ENCODE measurements at regions not wholly inside any gene's neighbourhood (a gene's known extent, or its start where the extent isn't known, plus 50 kb on each side); places are given as distances from the start of the nearest gene placed in this dataset.

GRCh38 chr14:101231828-101232227, 328.3 kb upstream of the RTL1 start:
- no peak for TF ChIP-seq POLR2AphosphoS5 (IDR thresholded peaks at IDR 0.05; ENCODE audit: insufficient read depth in 1 of 2, low read depth in 1 of 2)
- no peak for TF ChIP-seq CTCF (IDR thresholded peaks at IDR 0.05)

Data from vagina (tissue), 2 donors.